GM19468 (cell line): ENCODE measurements at regions not wholly inside any gene's neighbourhood (a gene's known extent, or its start where the extent isn't known, plus 50 kb on each side); places are given as distances from the start of the nearest gene placed in this dataset.
"Not testable (repeated sequence)": the region's sequence is repeated elsewhere in the genome, so short reads cannot be mapped to it uniquely, and the experiment has no call there.

Source experiments
- ATAC-seq: cut with Tn5 transposase; IDR thresholded peaks from one replicate; pipeline ENCODE4 v1.9.1; 2021; ENCODE audit warnings: mild to moderate bottlenecking, moderate library complexity, moderate number of reproducible peaks; ENCODE audit not compliant: unreplicated experiment; ENCODE audit errors: extremely low read depth

DNA sequence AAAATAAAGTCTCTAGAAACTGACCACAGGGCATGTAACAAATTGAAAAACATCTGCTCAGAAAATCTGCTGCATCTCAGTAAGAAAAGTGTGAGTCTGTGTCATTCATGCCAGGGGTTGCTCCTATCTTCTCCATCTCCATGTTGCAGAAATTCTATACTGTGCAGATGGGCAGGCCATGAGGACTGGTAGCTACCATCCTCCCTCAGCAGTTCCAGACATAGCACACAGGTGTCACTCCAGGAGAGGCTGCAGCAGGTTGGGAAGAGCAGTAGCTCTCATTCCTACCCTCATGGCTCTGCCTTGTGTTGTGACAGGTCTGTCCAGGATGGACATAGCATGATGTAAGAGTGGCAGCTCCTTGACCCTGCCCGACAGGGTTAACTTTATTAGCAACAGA, 173.4 kb downstream of the NDUFS4 start:
- ATAC-seq, result no peak

GRCh38 chr5:53738105-53738504, 177.7 kb downstream of the NDUFS4 start:
- ATAC-seq, result no peak

- no peak for ATAC-seq
These were observed 178.7 kb downstream of the NDUFS4 start for GRCh38 chr5:53739111-53739510.

DNA sequence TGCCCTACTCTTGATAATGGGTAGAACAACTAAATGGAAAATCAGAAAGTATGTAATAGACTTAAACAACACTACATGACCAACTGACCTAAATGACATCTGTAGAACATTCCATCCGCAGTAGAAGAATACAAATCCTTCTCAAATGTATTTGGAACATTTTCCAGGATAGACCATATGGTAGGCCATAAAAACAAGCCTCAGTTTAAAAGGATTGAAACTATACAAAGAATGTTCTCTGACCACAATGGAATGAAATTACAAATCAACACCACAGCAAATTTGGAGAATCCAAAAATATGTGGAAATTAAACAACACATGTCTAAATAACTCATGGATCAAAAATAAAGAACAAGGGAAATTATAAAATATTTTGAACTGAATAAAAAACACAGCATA, 189.2 kb downstream of the NDUFS4 start:
- no peak for ATAC-seq

DNA sequence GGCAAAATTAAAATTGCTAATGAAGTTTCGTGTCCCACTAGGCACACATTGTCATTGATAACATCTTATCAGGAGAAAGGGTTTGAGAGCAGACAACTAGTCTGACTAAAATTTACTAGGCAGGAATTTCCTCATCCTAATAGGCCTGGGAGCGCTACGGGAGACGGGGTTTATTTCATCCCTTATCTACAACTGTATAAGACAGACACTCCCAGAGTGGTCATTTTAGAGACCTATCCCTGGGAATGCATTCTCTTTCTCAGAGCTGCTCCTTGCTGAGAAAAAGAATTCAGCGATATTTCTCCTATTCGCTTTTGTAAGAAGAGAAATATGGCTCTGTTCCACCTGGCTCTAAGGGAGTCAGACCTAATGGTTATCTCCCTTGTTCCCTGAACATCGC, 191.8 kb downstream of the NDUFS4 start:
- ATAC-seq, result not testable (repeated sequence)

GRCh38 chr5:53766673-53767072, 206.2 kb downstream of the NDUFS4 start:
- no peak for ATAC-seq

GRCh38 chr5:53777864-53778618, 217.6 kb downstream of the NDUFS4 start:
- ATAC-seq, result no peak

DNA sequence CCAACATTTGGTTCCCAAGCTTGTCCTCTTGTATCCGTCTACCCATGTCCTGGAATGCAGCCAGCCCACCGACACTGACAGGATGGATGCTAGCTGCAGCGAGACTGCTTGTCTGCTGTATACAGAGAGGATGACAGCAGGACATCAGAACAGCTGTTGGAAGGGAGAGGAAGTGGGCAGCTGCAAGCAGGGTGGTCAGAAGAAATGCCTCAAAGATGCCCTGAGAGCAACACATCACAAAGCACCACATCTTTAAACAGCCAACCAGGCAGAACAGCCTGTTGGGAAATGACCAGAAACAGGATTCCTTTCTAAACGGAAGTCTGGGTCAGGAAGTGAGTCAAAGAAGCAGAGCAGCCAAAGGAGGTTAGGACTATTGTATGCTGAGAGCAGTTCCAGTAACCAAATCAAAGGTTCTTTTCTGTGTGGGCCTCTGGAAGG, 219.1 kb downstream of the NDUFS4 start:
- ATAC-seq, result peak; percentile 50

DNA sequence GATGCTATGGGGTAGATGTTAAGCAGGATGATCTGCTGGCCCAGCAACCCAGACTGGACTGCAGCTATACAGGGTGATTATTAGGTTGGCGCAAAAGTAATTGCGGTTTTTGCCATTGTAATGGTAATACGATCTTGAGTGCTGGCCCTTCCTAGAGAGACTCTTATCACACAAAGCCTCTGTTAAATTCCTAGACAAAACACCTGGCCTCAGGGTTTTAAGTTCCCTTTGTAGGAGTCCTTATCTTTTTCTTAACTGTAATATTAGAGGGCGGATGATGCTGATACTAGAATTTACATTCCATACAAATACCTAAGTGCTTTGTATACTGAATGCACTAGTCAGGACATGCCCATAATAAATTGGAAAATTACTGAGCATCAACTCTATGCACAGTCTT, 222.2 kb downstream of the NDUFS4 start:
- ATAC-seq, result no peak

DNA sequence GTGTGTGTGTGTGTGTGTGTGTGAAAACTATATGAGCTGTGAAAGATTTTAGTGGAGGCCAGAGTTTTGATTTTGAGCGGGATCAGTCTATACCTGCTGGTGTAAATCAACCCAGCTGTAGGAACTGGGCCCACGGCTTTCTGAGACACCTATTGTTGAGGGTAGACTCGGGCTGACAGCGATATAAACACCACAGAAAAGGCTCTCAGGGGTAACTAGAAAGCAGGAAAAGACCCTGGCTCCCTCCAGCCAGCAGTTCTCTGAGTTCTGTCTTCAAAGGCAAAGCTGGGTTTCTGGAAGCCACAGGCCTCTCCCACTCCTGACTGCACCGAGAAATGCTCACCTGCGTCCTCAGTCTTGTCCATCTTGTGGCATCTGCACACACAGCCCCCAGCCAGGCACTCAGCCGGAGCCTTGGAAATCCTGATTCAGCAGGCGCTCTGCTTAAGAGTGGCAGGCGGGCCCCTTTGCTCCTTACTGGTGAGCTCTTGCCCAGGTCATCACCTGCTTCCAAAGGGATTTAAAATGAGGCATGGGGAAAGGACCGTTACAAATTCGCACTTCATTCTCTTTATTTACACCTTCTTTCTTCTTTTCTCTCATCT, 223.3 kb downstream of the NDUFS4 start:
- ATAC-seq, result no peak

DNA sequence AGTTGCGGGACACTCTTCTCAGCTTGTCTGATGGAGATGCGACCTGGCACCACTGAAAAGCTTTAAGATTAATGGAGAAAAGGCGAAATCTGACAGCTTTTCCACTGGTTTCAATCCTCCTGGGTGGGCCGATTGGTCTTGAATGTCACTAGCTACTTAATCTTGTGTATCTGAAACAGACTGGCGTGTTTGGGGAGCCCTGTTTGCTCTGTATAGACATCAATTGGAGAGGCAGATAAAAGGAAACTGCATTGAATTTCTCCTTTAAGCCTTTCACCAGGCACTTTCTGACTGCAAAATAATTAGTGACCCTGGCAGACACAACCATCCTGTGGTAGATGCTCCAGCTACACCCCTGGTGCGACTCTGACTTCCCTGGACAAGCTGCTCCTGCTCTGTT, 224.2 kb downstream of the NDUFS4 start:
- no peak for ATAC-seq

- ATAC-seq, result no peak
These were observed 225.5 kb downstream of the NDUFS4 start for GRCh38 chr5:53785924-53786323.

GRCh38 chr5:53790026-53790425, 229.6 kb downstream of the NDUFS4 start:
- ATAC-seq, result no peak

DNA sequence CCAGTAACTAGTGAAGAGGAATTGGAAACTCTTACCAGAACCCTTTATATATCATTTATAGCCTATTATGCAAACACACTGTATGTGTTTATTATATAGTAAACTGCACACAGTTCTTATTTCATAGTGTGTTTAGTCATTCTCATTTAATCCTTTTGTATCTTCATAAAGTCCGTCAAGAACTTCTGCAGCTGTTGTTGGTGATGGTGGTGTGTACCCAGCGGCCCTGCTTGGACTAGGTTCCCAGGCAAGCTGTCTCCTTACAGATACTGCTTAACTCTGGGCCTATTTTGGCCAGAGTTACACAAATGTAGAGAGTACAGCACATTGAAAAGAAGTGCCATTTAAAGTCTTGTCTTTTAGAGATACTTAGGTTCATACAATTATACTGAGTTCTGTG, 231.9 kb downstream of the NDUFS4 start:
- no peak for ATAC-seq

- not testable (repeated sequence) for ATAC-seq
These were observed 239.2 kb downstream of the NDUFS4 start for GRCh38 chr5:53799644-53800043.

DNA sequence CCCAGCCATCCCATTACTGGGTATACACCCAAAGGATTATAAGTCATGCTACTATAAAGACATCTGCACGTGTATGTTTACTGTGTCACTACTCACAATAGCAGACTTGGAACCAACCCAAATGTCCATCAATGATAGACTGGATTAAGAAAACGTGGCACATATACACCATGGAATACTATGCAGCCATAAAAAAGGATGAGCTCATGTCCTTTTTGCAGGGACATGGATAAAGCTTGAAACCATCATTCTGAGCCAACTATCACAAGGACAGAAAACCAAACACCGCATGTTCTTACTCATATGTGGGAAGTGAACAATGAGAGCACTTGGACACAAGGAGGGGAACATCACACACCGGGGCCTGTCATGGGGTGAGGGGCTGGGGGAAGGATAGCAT, 248.0 kb downstream of the NDUFS4 start:
- not testable (repeated sequence) for ATAC-seq

DNA sequence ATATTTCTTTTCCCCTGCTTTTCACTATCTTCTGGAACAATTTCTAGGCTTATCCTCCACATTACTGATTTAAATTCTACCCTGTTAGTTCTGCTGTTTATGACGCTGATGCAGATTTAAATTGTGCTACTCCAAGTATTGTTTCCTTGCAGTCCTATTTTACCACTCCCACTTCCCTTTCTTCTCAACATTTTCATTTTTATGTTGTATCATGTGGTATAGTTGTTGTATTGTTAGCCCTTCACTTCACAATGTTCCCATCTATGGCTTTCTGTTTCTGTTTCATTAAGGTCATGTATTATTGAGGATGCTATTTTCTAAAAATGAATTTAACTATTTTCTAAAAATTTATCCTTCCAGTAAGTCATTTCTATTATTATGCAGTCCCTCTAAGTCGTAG, 254.4 kb downstream of the NDUFS4 start:
- ATAC-seq, result no peak

DNA sequence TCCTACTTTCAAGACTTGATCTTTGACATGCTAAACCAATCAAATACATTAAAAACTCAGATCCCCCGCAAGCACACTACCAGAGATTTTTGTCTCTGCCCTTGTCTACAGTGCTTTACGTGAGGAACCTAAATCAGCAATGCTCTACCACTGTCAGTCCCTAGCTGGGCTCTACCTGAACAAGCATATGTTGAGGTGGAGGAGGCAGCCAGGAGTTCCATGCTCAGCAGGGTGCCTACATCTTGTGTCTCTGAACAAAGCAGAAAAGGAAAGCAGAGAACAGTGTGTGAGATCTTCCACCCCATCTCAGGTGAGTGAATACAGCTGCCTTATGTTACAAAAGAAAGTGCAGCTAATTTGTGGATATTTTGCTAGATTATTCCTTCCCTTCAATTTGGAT, 255.0 kb downstream of the NDUFS4 start:
- ATAC-seq, result no peak

DNA sequence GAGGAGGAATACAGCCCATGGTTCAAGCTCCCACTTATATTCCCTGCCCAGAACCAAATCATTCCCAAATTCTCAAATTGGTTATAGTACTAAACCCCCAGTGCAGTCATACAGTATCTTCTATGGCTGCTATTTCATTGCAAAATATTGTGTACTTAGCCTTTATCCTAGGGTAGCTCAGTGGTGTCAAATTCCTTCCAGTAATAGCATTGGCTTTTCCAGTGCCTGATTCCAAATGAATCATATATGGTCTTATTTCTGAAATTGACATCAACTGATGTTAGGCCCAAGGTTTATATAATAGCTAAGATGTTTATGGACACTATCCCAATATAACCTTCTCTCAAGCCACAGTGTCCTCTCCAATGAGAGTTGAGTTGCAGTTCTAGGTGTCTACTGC, 256.7 kb downstream of the NDUFS4 start:
- ATAC-seq, result no peak

DNA sequence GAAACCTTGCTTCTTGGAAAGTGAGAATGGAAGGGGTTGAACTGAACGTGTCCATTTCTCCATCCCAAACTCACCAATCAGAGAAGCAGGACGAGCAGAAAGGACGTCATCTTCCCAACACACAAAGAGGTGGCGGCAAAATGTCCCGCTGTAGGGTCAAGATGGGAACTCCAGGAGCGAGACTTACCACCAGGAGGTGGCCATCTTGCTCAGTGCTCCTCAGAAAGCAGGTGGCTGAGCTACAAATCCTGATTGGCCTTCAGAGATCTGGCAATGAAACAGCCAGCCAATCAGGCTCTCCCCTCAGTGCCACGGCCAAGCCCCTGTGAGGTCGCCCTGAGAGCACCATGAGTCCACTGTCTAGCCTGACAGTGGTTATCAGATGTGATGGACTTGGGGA, 259.0 kb downstream of the NDUFS4 start:
- ATAC-seq, result no peak

DNA sequence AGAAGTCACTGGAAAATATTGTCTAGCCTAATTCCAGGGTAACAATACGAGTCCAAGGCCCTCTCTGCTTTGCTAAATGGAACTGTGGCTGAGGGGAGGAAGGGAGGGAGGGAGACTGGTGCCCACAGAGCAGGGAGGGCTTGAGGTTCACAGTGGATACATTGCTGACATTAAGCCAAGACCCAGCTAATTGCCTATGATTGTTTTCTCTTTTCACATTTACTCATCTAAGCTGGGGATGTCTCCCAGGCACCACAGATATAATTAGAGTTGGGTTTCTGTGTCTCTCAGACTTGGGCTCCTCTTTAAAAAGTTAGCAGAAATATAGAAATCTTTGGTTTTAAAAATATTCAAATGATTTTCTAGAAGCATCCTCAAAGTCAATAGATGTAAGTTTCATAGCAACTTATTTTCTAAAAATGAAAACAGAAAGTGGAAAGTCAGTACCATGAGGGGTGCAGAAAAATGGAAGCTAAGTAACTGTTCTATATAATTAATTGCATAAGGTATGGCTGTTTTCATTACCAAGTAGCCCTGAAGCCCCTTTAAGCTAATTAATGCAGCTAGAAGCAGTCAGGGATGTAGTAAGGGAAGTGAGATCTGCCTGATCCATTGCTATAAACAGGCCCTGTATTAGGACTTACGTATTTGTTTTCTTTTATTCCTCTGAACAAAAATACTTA, 259.8 kb downstream of the NDUFS4 start:
- ATAC-seq, result peak; percentile 40
